Spleen (tissue), 7 donors: ENCODE measurements at regions not wholly inside any gene's neighbourhood (a gene's known extent, or its start where the extent isn't known, plus 50 kb on each side); places are given as distances from the start of the nearest gene placed in this dataset.

Source experiments
- CTCF ChIP-seq, 11 experiments: fragments of 200-600 bp in 7 of 11; fragments of 450-650 bp in 4 of 11; sonication (generic) in 4 of 11; IDR thresholded peaks in 8 of 11; conservative IDR thresholded peaks in 3 of 11; 1 replicate in 7 of 11; 2 replicates in 4 of 11; pipeline versions ENCODE4 v1.4.0 to v1.8.0; 2016 to 2021; ENCODE audit warnings: antibody characterized with exemption in 11 of 11, inconsistent platforms in 4 of 11, mild to moderate bottlenecking in 1 of 11
- POLR2AphosphoS5 ChIP-seq, 3 donors: sonication (generic); formaldehyde crosslinking; IDR thresholded peaks; one replicate each; pipeline ENCODE4 v1.5.1; 2017; ENCODE audit warnings: antibody characterized with exemption in 3 of 3
- donor health status: DM: no; HTN: no; CAD: no; lungs with moderate emphysema.
- donor health status: DM: no; HTN: no; CAD: no.
- donor health status: DM: no; HTN: no; CAD: no.

GRCh38 chr14:106248321-106249192 is 722.2 kb downstream of the TMEM121 start:
- TF ChIP-seq POLR2AphosphoS5 (IDR thresholded peaks at IDR 0.05) = no peak
- TF ChIP-seq CTCF (IDR thresholded peaks at IDR 0.05 in 8 of 11, conservative IDR thresholded peaks at IDR 0.05 in 3 of 11) = no peak
